ENCODE measurements at regions not wholly inside any gene's neighbourhood (a gene's known extent, or its start where the extent isn't known, plus 50 kb on each side); places are given as distances from the start of the nearest gene placed in this dataset.

DNA sequence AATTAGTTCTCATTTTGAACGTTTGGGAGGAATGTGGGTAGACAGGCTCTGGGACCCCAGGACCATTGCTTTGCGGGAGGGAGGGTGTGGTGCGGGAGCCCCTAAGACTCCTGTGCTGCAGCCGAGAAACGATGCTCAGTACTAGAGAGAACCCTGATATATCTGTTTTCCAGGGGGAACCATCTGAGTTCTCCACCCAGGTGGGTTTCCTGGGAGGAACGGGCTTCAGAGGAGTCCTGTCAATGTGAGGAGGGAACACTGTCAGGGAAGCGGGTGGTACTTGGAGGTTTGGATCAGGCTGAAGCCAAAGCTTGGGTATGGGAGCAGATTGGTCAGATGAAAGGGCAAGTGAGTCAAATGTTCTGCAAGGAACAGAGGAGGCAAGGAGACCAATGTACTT lies 358.0 kb downstream of the FGF9 start:
- no peak for TF ChIP-seq POLR2A (IDR thresholded peaks at IDR 0.05; ENCODE audit: low read depth, low read length)
- TF ChIP-seq MXI1 (IDR thresholded peaks at IDR 0.05; ENCODE audit: borderline replicate concordance, low read depth, low read length): no peak
- no peak for TF ChIP-seq CTCF (conservative IDR thresholded peaks at IDR 0.05; ENCODE audit: low read depth, low read length)
- TF ChIP-seq RAD21 (IDR thresholded peaks at IDR 0.05; ENCODE audit: low read length): no peak
